ENCODE measurements at regions not wholly inside any gene's neighbourhood (a gene's known extent, or its start where the extent isn't known, plus 50 kb on each side); places are given as distances from the start of the nearest gene placed in this dataset.
"Not testable (repeated sequence)": the region's sequence is repeated elsewhere in the genome, so short reads cannot be mapped to it uniquely, and the experiment has no call there.

- DNase-seq: no peak
Measured at GRCh38 chr16:55016515-55016914, 85.8 kb downstream of the IRX5 start.

- no peak for DNase-seq
Measured at GRCh38 chr16:55017321-55017720, 86.7 kb downstream of the IRX5 start.

GRCh38 chr16:55018881-55019280, 88.2 kb downstream of the IRX5 start:
- no peak for DNase-seq

GRCh38 chr16:55019419-55020131, 88.9 kb downstream of the IRX5 start:
- no peak for DNase-seq

- DNase-seq: peak; percentile 48
Measured at GRCh38 chr16:55021595-55022475, 91.2 kb downstream of the IRX5 start.

- DNase-seq: not testable (repeated sequence)
Measured at GRCh38 chr16:55027260-55027659, 96.6 kb downstream of the IRX5 start.

GRCh38 chr16:55029509-55029908, 98.8 kb downstream of the IRX5 start:
- no peak for DNase-seq

- no peak for DNase-seq
Measured at GRCh38 chr16:55030944-55031343, 100.3 kb downstream of the IRX5 start.

GRCh38 chr16:55031481-55031880, 100.8 kb downstream of the IRX5 start:
- DNase-seq: no peak

GRCh38 chr16:55033225-55034156, 102.8 kb downstream of the IRX5 start:
- DNase-seq: no peak

- DNase-seq: peak; percentile 8
Measured at GRCh38 chr16:55035029-55035428, 104.4 kb downstream of the IRX5 start.

GRCh38 chr16:55035956-55036355, 105.3 kb downstream of the IRX5 start:
- peak; percentile 57 for DNase-seq

GRCh38 chr16:55036371-55036821, 105.7 kb downstream of the IRX5 start:
- DNase-seq: no peak

GRCh38 chr16:55037046-55037445, 106.4 kb downstream of the IRX5 start:
- DNase-seq: no peak

- DNase-seq: no peak
Measured at GRCh38 chr16:55037966-55038365, 107.3 kb downstream of the IRX5 start.

GRCh38 chr16:55039042-55039441, 108.4 kb downstream of the IRX5 start:
- no peak for DNase-seq

- DNase-seq: no peak
Measured at GRCh38 chr16:55039511-55039910, 108.8 kb downstream of the IRX5 start.

GRCh38 chr16:55039931-55040330, 109.3 kb downstream of the IRX5 start:
- no peak for DNase-seq

- no peak for DNase-seq
Measured at GRCh38 chr16:55040366-55041086, 109.9 kb downstream of the IRX5 start.

- no peak for DNase-seq
Measured at GRCh38 chr16:55041540-55042234, 111.0 kb downstream of the IRX5 start.

Data from fibroblast of skin of right quadriceps (primary cell).